HepG2 (cell line): ENCODE measurements at regions not wholly inside any gene's neighbourhood (a gene's known extent, or its start where the extent isn't known, plus 50 kb on each side); places are given as distances from the start of the nearest gene placed in this dataset.

ENCODE experiments used
- ATAC-seq: fragments of 200-7000 bp; cut with Tn5 transposase; 3 replicates; pipeline ENCODE4 v1.9.1; 2020; ENCODE audit warnings: mild to moderate bottlenecking, moderate library complexity
- BruUV-seq: library from RNA; stranded (reverse); fragments of 400-500 nt; replicated peaks from 2 replicates; lab custom pipeline; 2021; lab: Mats Ljungman, UMichigan
- CTCF ChIA-PET: fragments of 300-600 bp; formaldehyde crosslinking; extraction: SDS; loops from one replicate; lab custom pipeline; 2021; ENCODE audit warnings: low total read pairs, inconsistent platforms, low intra/inter-chr PET ratio; lab: Yijun Ruan, JAX
- POLR2A ChIA-PET: fragments of 350-600 bp; sonication (Branson Sonifier 250); formaldehyde crosslinking; loops from one replicate; lab custom pipeline; 2020; ENCODE audit warnings: antibody characterized with exemption, inconsistent platforms; lab: Yijun Ruan, JAX
- DNase-seq: peaks from one replicate; pipeline ENCODE4 v3.0.0-alpha.2; 2015; ENCODE audit warnings: low spot score
- FAIRE-seq: peaks from 3 replicates; lab custom pipeline; 2011; peaks lifted over from hg19 to GRCh38; lab: Jason Lieb, UNC
- H2AFZ ChIP-seq: one replicate; pipeline ENCODE4 v1.6.1; 2011; ENCODE audit warnings: low read length, inconsistent platforms
- H3K27ac ChIP-seq: fragments of 300-600 bp; 3 replicates; pipeline ENCODE4 v1.8.0; 2011; ENCODE audit warnings: mixed run types, mild to moderate bottlenecking, mixed read lengths, low read length, inconsistent platforms; ENCODE audit not compliant: insufficient read depth; ENCODE audit errors: extremely low read length
- H3K27me3 ChIP-seq, 2 experiments: fragments of 200-600 bp in 1 of 2; 2 replicates in 1 of 2; 3 replicates in 1 of 2; pipeline versions ENCODE4 v1.6.0 to v1.8.0; 2011; ENCODE audit warnings: low read length in 2 of 2, mild to moderate bottlenecking in 2 of 2, moderate library complexity in 2 of 2, inconsistent platforms in 1 of 2; ENCODE audit not compliant: insufficient read depth in 2 of 2, control insufficient read depth in 1 of 2
- H3K36me3 ChIP-seq, 2 experiments: fragments of 200-600 bp in 1 of 2; replicated peaks in 1 of 2; 2 replicates in 1 of 2; 3 replicates in 1 of 2; pipeline versions ENCODE4 v1.5.1 to v1.8.0; 2011; ENCODE audit warnings: low read length in 2 of 2, inconsistent platforms in 1 of 2; ENCODE audit not compliant: insufficient read depth in 2 of 2, control insufficient read depth in 1 of 2
- H3K4me1 ChIP-seq: 2 replicates; pipeline ENCODE4 v1.5.1; 2012; ENCODE audit warnings: low read length, inconsistent platforms; ENCODE audit not compliant: insufficient read depth
- H3K4me2 ChIP-seq: 2 replicates; pipeline ENCODE4 v1.6.0; 2011; ENCODE audit warnings: low read depth, low read length, inconsistent platforms
- H3K4me3 ChIP-seq, 3 experiments: fragments of 200-600 bp in 1 of 3; sonication (generic), shearing (Covaris generic) in 1 of 3; replicated peaks in 1 of 3; 2 replicates each; pipeline ENCODE4 v1.5.1; 2011 to 2016; ENCODE audit warnings: low read length in 3 of 3, inconsistent platforms in 2 of 3, low read depth in 2 of 3, mild to moderate bottlenecking in 2 of 3, control low read depth in 1 of 3, mixed read lengths in 1 of 3; ENCODE audit not compliant: insufficient read depth in 1 of 3
- H3K79me2 ChIP-seq: one replicate; pipeline ENCODE4 v1.6.1; 2011; ENCODE audit warnings: low read length, inconsistent platforms; ENCODE audit not compliant: insufficient read depth
- H3K9ac ChIP-seq: 2 replicates; pipeline ENCODE4 v1.6.0; 2011; ENCODE audit warnings: mild to moderate bottlenecking, low read depth, low read length, inconsistent platforms; ENCODE audit not compliant: insufficient read depth
- H3K9me3 ChIP-seq: 2 replicates; pipeline ENCODE4 v1.5.1; 2012; ENCODE audit warnings: mild to moderate bottlenecking, low read length
- H4K20me1 ChIP-seq: 2 replicates; pipeline ENCODE4 v1.6.0; 2011; ENCODE audit warnings: inconsistent platforms, mild to moderate bottlenecking, low read length, moderate library complexity; ENCODE audit not compliant: insufficient read depth
- ETV6 ChIP-seq: sonication (generic); formaldehyde crosslinking; conservative IDR thresholded peaks from 2 replicates; pipeline ENCODE4 v1.4.0; 2020; ENCODE audit warnings: missing genetic modification reagents
- MBD4 ChIP-seq: IDR thresholded peaks from 2 replicates; pipeline ENCODE4 v1.6.1; 2012; ENCODE audit warnings: low read length, inconsistent platforms, borderline replicate concordance
- NR2F1 ChIP-seq, 2 experiments: fragments of 450-650 bp in 1 of 2; formaldehyde crosslinking in 1 of 2; IDR thresholded peaks; 2 replicates each; pipeline versions ENCODE4 v1.5.0 to v1.6.1; 2016 to 2020; ENCODE audit warnings: mild to moderate bottlenecking in 1 of 2, missing compliant biosample characterization in 1 of 2, missing genetic modification reagents in 1 of 2, moderate library complexity in 1 of 2
- SIN3A ChIP-seq: IDR thresholded peaks from 2 replicates; pipeline ENCODE4 v1.6.1; 2011; ENCODE audit warnings: low read depth, mild to moderate bottlenecking, control low read depth, low read length, borderline replicate concordance
- SP4 ChIP-seq: sonication (generic); formaldehyde crosslinking; IDR thresholded peaks from 2 replicates; pipeline ENCODE4 v1.8.1; 2023; ENCODE audit warnings: mild to moderate bottlenecking, missing genetic modification reagents
- TAF1 ChIP-seq: sonication (generic); formaldehyde crosslinking; IDR thresholded peaks from 2 replicates; pipeline ENCODE4 v1.4.0; 2020; ENCODE audit warnings: missing genetic modification reagents
- TBP ChIP-seq: sonication (generic); formaldehyde crosslinking; IDR thresholded peaks from 2 replicates; pipeline ENCODE4 v1.5.0; 2020; ENCODE audit warnings: missing genetic modification reagents
- ZNF446 ChIP-seq: sonication (generic); formaldehyde crosslinking; IDR thresholded peaks from 2 replicates; pipeline ENCODE4 v1.5.0; 2020; ENCODE audit warnings: mild to moderate bottlenecking, missing genetic modification reagents
- ZNF513 ChIP-seq: sonication (generic); formaldehyde crosslinking; conservative IDR thresholded peaks from 2 replicates; pipeline ENCODE4 v1.5.0; 2020; ENCODE audit warnings: missing genetic modification reagents
- ZNF549 ChIP-seq: sonication (generic); formaldehyde crosslinking; IDR thresholded peaks from 2 replicates; pipeline ENCODE4 v1.5.0; 2020; ENCODE audit warnings: missing genetic modification reagents
- ZNF639 ChIP-seq: conservative IDR thresholded peaks from 2 replicates; pipeline ENCODE4 v1.6.1; 2018; ENCODE audit warnings: missing genetic modification reagents
- ZNF674 ChIP-seq: sonication (generic); formaldehyde crosslinking; IDR thresholded peaks from 2 replicates; pipeline ENCODE4 v1.5.0; 2020; ENCODE audit warnings: low read depth, mild to moderate bottlenecking, missing genetic modification reagents
- WGBS: methylation state at CpG from one replicate; pipeline ENCODE4 v1.1.6; 2017; ENCODE audit warnings: low lambda C conversion rate; 5-methylcytosine and 5-hydroxymethylcytosine counted together
- in situ Hi-C: cut with HindIII; loops from 2 replicates; pipeline ENCODE4 v1.10.0; 2017; ENCODE audit warnings: low pct_unique_long_range_greater_than_20kb; ENCODE audit not compliant: extremely low pct_ligation_motif_present
- intact Hi-C: fragments of 100-400 bp; cut with micrococcal nuclease; formaldehyde crosslinking; loops from one replicate; pipeline ENCODE4 v1.10.0; 2022; ENCODE audit not compliant: unreplicated experiment

- 47% methylated on average over 16 of the region's 16 CpGs for WGBS
- H3K9me3 ChIP-seq: no peaks in the 10 kb centered on the region
- no peaks in the 10 kb centered on the region for H3K36me3 ChIP-seq
- no peak overlapping the region for H3K27ac ChIP-seq
- H3K27me3 ChIP-seq: peaks cover 0 to 16% of the 10 kb centered on the region in 2 experiments; a peak in 3 of 5 replicates
- H3K4me1 ChIP-seq: peaks cover 14% of the 10 kb centered on the region
- no peaks in the 10 kb centered on the region for H3K79me2 ChIP-seq
- no peak for FAIRE-seq
- intact Hi-C loops (loop anchor here (10.0 kb wide), 2 partner anchors 116 to 284 kb away; no protein-coding TSS in a partner anchor), in situ Hi-C loops (no loop called here)
- POLR2A ChIA-PET: no interaction called here
- H3K9ac ChIP-seq: no peak overlapping the region
- TF ChIP-seq ZNF549 (no peak), ZNF639 (CRISPR knock-in tag) (no peak), SIN3A (no peak), ZNF513 (CRISPR knock-in tag) (no peak), MBD4 (no peak), ETV6 (CRISPR knock-in tag) (no peak), ZNF674 (CRISPR knock-in tag) (no peak), NR2F1 (CRISPR knock-in tag; IDR thresholded peaks at IDR 0.05) (no peak), TBP (CRISPR knock-in tag) (no peak), ZNF446 (CRISPR knock-in tag) (no peak), TAF1 (no peak), SP4 (CRISPR knock-in tag) (no peak)
- no TSS peak for BruUV-seq
- H4K20me1 ChIP-seq: no peaks in the 10 kb centered on the region
- no peak for ATAC-seq
- H2AFZ ChIP-seq: no peak overlapping the region
- no peak for DNase-seq
- no peak overlapping the region for H3K4me2 ChIP-seq
- CTCF ChIA-PET: no interaction called here
- no peak overlapping the region for H3K4me3 ChIP-seq
Measured at GRCh38 chr10:78770167-78771090, 298.3 kb upstream of the ZMIZ1 start.
